IMR-90 (cell line): ENCODE measurements at regions not wholly inside any gene's neighbourhood (a gene's known extent, or its start where the extent isn't known, plus 50 kb on each side); places are given as distances from the start of the nearest gene placed in this dataset.

Source experiments
- ATAC-seq: fragments of 200-7000 bp; cut with Tn5 transposase; 2 replicates; pipeline ENCODE4 v1.9.1; 2020; ENCODE audit warnings: low read depth, mild to moderate bottlenecking, moderate library complexity
- BruUV-seq: library from RNA; stranded (reverse); fragments of 400-500 nt; replicated peaks from 2 replicates; lab custom pipeline; 2021; lab: Mats Ljungman, UMichigan
- CTCF ChIA-PET: fragments of 300-600 bp; formaldehyde crosslinking; extraction: SDS; loops from one replicate; lab custom pipeline; 2021; ENCODE audit warnings: antibody characterized with exemption; lab: Yijun Ruan, JAX
- POLR2A ChIA-PET: fragments of 300-600 bp; sonication (Branson Sonifier 250); formaldehyde crosslinking; loops from one replicate; lab custom pipeline; 2022; ENCODE audit warnings: antibody characterized with exemption; ENCODE audit not compliant: unreplicated experiment; lab: Charles Lee
- DNase-seq: peaks from one replicate; pipeline ENCODE4 v3.0.0; 2013
- H2AFZ ChIP-seq: replicated peaks from 2 replicates; pipeline ENCODE3; 2013; ENCODE audit warnings: low read length, mild to moderate bottlenecking; ENCODE audit not compliant: poor library complexity
- H2AK5ac ChIP-seq: 2 replicates; pipeline ENCODE4 v1.6.1; 2013; ENCODE audit warnings: low read depth, low read length, inconsistent platforms
- H2AK9ac ChIP-seq: replicated peaks from 2 replicates; pipeline ENCODE3; 2013; ENCODE audit warnings: mild to moderate bottlenecking, low read depth, low read length, moderate library complexity; ENCODE audit not compliant: poor library complexity
- H2BK120ac ChIP-seq: 2 replicates; pipeline ENCODE4 v1.6.1; 2013; ENCODE audit warnings: low read depth, low read length, inconsistent platforms
- H2BK15ac ChIP-seq: 3 replicates; pipeline ENCODE4 v1.6.1; 2013; ENCODE audit warnings: low read depth, low read length, inconsistent platforms
- H2BK20ac ChIP-seq: 2 replicates; pipeline ENCODE4 v1.6.1; 2013; ENCODE audit warnings: low read depth, mild to moderate bottlenecking, inconsistent platforms, low read length, moderate library complexity
- H2BK5ac ChIP-seq: 2 replicates; pipeline ENCODE4 v1.6.1; 2013; ENCODE audit warnings: mild to moderate bottlenecking, low read depth, low read length, inconsistent platforms; ENCODE audit not compliant: poor library complexity, severe bottlenecking
- H3K14ac ChIP-seq: replicated peaks from 2 replicates; pipeline ENCODE4 v1.6.1; 2013; ENCODE audit warnings: low read depth, low read length, inconsistent platforms
- H3K18ac ChIP-seq: 2 replicates; pipeline ENCODE4 v1.6.1; 2013; ENCODE audit warnings: low read depth, low read length, control low read depth
- H3K23ac ChIP-seq: 2 replicates; pipeline ENCODE4 v1.6.1; 2013; ENCODE audit warnings: low read depth, low read length, inconsistent platforms
- H3K27ac ChIP-seq: 2 replicates; pipeline ENCODE4 v1.5.1; 2013; ENCODE audit warnings: mild to moderate bottlenecking, control low read depth, low read length; ENCODE audit not compliant: insufficient read depth
- H3K27me3 ChIP-seq: 2 replicates; pipeline ENCODE4 v1.6.1; 2013; ENCODE audit warnings: low read length; ENCODE audit not compliant: control insufficient read depth, insufficient read depth
- H3K36me3 ChIP-seq: 2 replicates; pipeline ENCODE4 v1.6.1; 2013; ENCODE audit warnings: low read length, mixed read lengths; ENCODE audit not compliant: control insufficient read depth, insufficient read depth
- H3K4ac ChIP-seq: 2 replicates; pipeline ENCODE4 v1.6.1; 2013; ENCODE audit warnings: low read depth, low read length, inconsistent platforms
- H3K4me1 ChIP-seq: 2 replicates; pipeline ENCODE4 v1.6.1; 2013; ENCODE audit warnings: low read length, mixed read lengths; ENCODE audit not compliant: control insufficient read depth, insufficient read depth
- H3K4me2 ChIP-seq: 2 replicates; pipeline ENCODE4 v1.6.1; 2013; ENCODE audit warnings: low read depth, mild to moderate bottlenecking, control low read depth, low read length, moderate library complexity
- H3K4me3 ChIP-seq: 2 replicates; pipeline ENCODE4 v1.5.1; 2013; ENCODE audit warnings: low read depth, mild to moderate bottlenecking, control low read depth, low read length, moderate library complexity; ENCODE audit not compliant: insufficient read depth
- H3K56ac ChIP-seq: 2 replicates; pipeline ENCODE4 v1.6.1; 2013; ENCODE audit warnings: low read length, inconsistent platforms; ENCODE audit not compliant: insufficient read depth; ENCODE audit errors: extremely low read depth
- H3K79me1 ChIP-seq, 2 experiments: 2 replicates each; pipeline ENCODE4 v1.6.1; 2013; ENCODE audit warnings: low read length in 2 of 2, inconsistent platforms in 1 of 2, low read depth in 1 of 2
- H3K9ac ChIP-seq: 2 replicates; pipeline ENCODE4 v1.6.1; 2013; ENCODE audit warnings: low read depth, low read length, control low read depth
- H3K9me1 ChIP-seq: 2 replicates; pipeline ENCODE4 v1.6.1; 2013; ENCODE audit warnings: low read length, inconsistent platforms; ENCODE audit not compliant: insufficient read depth
- H3K9me3 ChIP-seq: 2 replicates; pipeline ENCODE4 v1.6.1; 2013; ENCODE audit warnings: low read length; ENCODE audit not compliant: control insufficient read depth, insufficient read depth
- H4K20me1 ChIP-seq: 2 replicates; pipeline ENCODE4 v1.6.1; 2013; ENCODE audit warnings: low read length, inconsistent platforms; ENCODE audit not compliant: insufficient read depth
- H4K5ac ChIP-seq: 2 replicates; pipeline ENCODE4 v1.6.1; 2013; ENCODE audit warnings: mild to moderate bottlenecking, low read depth, low read length, control low read depth
- H4K8ac ChIP-seq, 2 experiments: 2 replicates each; pipeline ENCODE4 v1.6.1; 2013; ENCODE audit warnings: low read depth in 2 of 2, low read length in 2 of 2, control low read depth in 1 of 2, inconsistent platforms in 1 of 2
- H4K91ac ChIP-seq: 2 replicates; pipeline ENCODE4 v1.6.1; 2013; ENCODE audit warnings: low read depth, low read length, inconsistent platforms; ENCODE audit not compliant: insufficient read depth
- CEBPB ChIP-seq: IDR thresholded peaks from 2 replicates; pipeline ENCODE4 v1.6.1; 2012; ENCODE audit warnings: low read depth, low read length, improper control_type of control experiment
- CHD1 ChIP-seq: IDR thresholded peaks from 2 replicates; pipeline ENCODE4 v1.6.1; 2012; ENCODE audit warnings: low read depth, low read length, improper control_type of control experiment
- FOS ChIP-seq: fragments of 150-350 bp; IDR thresholded peaks from 2 replicates; pipeline ENCODE4 v1.6.1; 2016; ENCODE audit warnings: low read depth, low read length
- MAZ ChIP-seq: IDR thresholded peaks from 2 replicates; pipeline ENCODE4 v1.6.1; 2012; ENCODE audit warnings: low read depth, mild to moderate bottlenecking, low read length, improper control_type of control experiment, moderate library complexity, borderline replicate concordance
- MXI1 ChIP-seq: IDR thresholded peaks from 2 replicates; pipeline ENCODE4 v1.6.1; 2012; ENCODE audit warnings: low read depth, mild to moderate bottlenecking, low read length, moderate library complexity, borderline replicate concordance
- NFE2L2 ChIP-seq: fragments of 150-350 bp; IDR thresholded peaks from 2 replicates; pipeline ENCODE4 v1.6.1; 2016; ENCODE audit warnings: low read depth, mild to moderate bottlenecking, low read length
- RAD21 ChIP-seq: IDR thresholded peaks from 2 replicates; pipeline ENCODE4 v1.6.1; 2012; ENCODE audit warnings: low read length, improper control_type of control experiment
- RCOR1 ChIP-seq: IDR thresholded peaks from 2 replicates; pipeline ENCODE4 v1.6.1; 2012; ENCODE audit warnings: mild to moderate bottlenecking, low read length, improper control_type of control experiment; ENCODE audit not compliant: insufficient replicate concordance
- SMC3 ChIP-seq: fragments of 150-350 bp; IDR thresholded peaks from 2 replicates; pipeline ENCODE4 v1.6.1; 2016; ENCODE audit warnings: low read depth, mild to moderate bottlenecking, antibody characterized with exemption, low read length, moderate library complexity
- WGBS, 2 experiments: methylation state at CpG; one replicate each; pipeline versions ENCODE4 v1.1.5 to v1.1.7; 2013; ENCODE audit warnings: missing lambda C conversion rate in 2 of 2; ENCODE audit not compliant: insufficient read length in 1 of 2; ENCODE audit errors: extremely low coverage in 2 of 2; 5-methylcytosine and 5-hydroxymethylcytosine counted together
- dilution Hi-C: fragments of 300-500 bp; cut with HindIII; formaldehyde crosslinking; loops from one replicate; pipeline ENCODE4 v1.14.3; 2018; ENCODE audit warnings: low sequenced_read_pairs; ENCODE audit not compliant: unreplicated experiment
- in situ Hi-C: fragments of 300-500 bp; cut with MboI; formaldehyde crosslinking; loops from 3 replicates; pipeline ENCODE4 v1.14.3; 2019; ENCODE audit warnings: low sequenced_read_pairs, inconsistent platforms, mixed read lengths
- intact Hi-C: fragments of 100-400 bp; cut with micrococcal nuclease; formaldehyde crosslinking; loops from 2 replicates; pipeline ENCODE4 v1.10.0; 2022

DNA sequence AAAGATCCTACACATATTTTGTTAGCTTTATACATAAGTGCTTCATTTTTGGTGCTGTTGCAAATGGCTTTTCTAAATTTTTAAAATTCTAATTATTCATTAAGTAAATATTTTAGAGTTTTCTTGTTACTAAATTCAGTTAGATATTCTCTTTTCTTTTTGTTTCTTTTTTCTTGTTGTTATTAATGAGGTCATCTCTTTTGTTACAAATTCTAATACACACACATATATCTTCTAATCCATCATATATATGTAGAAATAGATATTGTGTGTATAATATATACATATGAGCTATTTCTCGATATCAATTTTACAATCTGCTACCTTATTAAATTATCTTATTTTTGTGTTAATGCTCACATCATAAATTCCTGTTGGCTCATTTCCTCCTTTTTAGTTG lies 255.9 kb downstream of the GALR1 start:
- H3K18ac ChIP-seq = no peak overlapping the region
- H4K5ac ChIP-seq = no peak overlapping the region
- intact Hi-C loops (no loop called here), in situ Hi-C loops (no loop called here), dilution Hi-C loops (no loop called here)
- no peak overlapping the region for H4K91ac ChIP-seq
- no peaks in the 10 kb centered on the region for H3K27me3 ChIP-seq
- H3K23ac ChIP-seq = no peak overlapping the region
- H3K27ac ChIP-seq = no peak overlapping the region
- H2AK5ac ChIP-seq = no peak overlapping the region
- no peak overlapping the region for H2BK5ac ChIP-seq
- H3K14ac ChIP-seq = no peak overlapping the region
- no peak overlapping the region for H2BK120ac ChIP-seq
- no peak overlapping the region for H4K8ac ChIP-seq
- H3K56ac ChIP-seq = no peak overlapping the region
- H2BK15ac ChIP-seq = no peak overlapping the region
- POLR2A ChIA-PET = no interaction called here
- H3K4me1 ChIP-seq = no peaks in the 10 kb centered on the region
- no peaks in the 10 kb centered on the region for H3K9me1 ChIP-seq
- H2BK20ac ChIP-seq = no peak overlapping the region
- H2AFZ ChIP-seq = no peak overlapping the region
- no CpG with 5 or more reads among the region's 1 CpG for WGBS, 2 experiments
- no TSS peak for BruUV-seq
- H3K9ac ChIP-seq = no peak overlapping the region
- no peak overlapping the region for H3K4me2 ChIP-seq
- no peaks in the 10 kb centered on the region for H4K20me1 ChIP-seq
- peaks cover 13% of the 10 kb centered on the region for H3K9me3 ChIP-seq
- ATAC-seq (no peak), DNase-seq (no peak)
- no peak for TF ChIP-seq SMC3
- no peak for TF ChIP-seq RAD21
- no peak for TF ChIP-seq CHD1
- no peak for TF ChIP-seq RCOR1
- TF ChIP-seq MAZ = no peak
- no peak for TF ChIP-seq CEBPB
- no peak for TF ChIP-seq NFE2L2
- no peak for TF ChIP-seq FOS
- no peak for TF ChIP-seq MXI1
- H3K4me3 ChIP-seq = no peak overlapping the region
- CTCF ChIA-PET = no interaction called here
- no peaks in the 10 kb centered on the region for H3K79me1 ChIP-seq
- H3K36me3 ChIP-seq = no peaks in the 10 kb centered on the region
- no peak overlapping the region for H2AK9ac ChIP-seq
- H3K4ac ChIP-seq = no peak overlapping the region
